Tongue (tissue), 1 donor: ENCODE measurements at regions not wholly inside any gene's neighbourhood (a gene's known extent, or its start where the extent isn't known, plus 50 kb on each side); places are given as distances from the start of the nearest gene placed in this dataset.

Experiments used
- DNase-seq: peaks from one replicate; pipeline ENCODE4 v3.0.0-alpha.2; 2015

GRCh38 chr9:1766042-1766441 is 249.1 kb upstream of the SMARCA2 start:
- DNase-seq = no peak

- no peak for DNase-seq
These were observed 246.6 kb upstream of the SMARCA2 start for GRCh38 chr9:1768561-1768960.

GRCh38 chr9:1771094-1771789 is 243.9 kb upstream of the SMARCA2 start:
- no peak for DNase-seq

GRCh38 chr9:1775230-1775629 is 239.9 kb upstream of the SMARCA2 start:
- DNase-seq = no peak

- DNase-seq = no peak
These were observed 238.5 kb upstream of the SMARCA2 start for GRCh38 chr9:1776668-1777067.

- no peak for DNase-seq
These were observed 224.0 kb upstream of the SMARCA2 start for GRCh38 chr9:1791191-1791590.

GRCh38 chr9:1794547-1795270 is 220.4 kb upstream of the SMARCA2 start:
- no peak for DNase-seq

- DNase-seq = no peak
These were observed 210.8 kb upstream of the SMARCA2 start for GRCh38 chr9:1804128-1804865.

- no peak for DNase-seq
These were observed 185.4 kb upstream of the SMARCA2 start for GRCh38 chr9:1829719-1830118.

GRCh38 chr9:1832960-1833359 is 182.2 kb upstream of the SMARCA2 start:
- DNase-seq = no peak

GRCh38 chr9:1837453-1838084 is 177.6 kb upstream of the SMARCA2 start:
- DNase-seq = peak; percentile 72

- no peak for DNase-seq
These were observed 175.2 kb upstream of the SMARCA2 start for GRCh38 chr9:1839909-1840308.

- no peak for DNase-seq
These were observed 169.7 kb upstream of the SMARCA2 start for GRCh38 chr9:1845425-1845824.

- DNase-seq = no peak
These were observed 159.4 kb upstream of the SMARCA2 start for GRCh38 chr9:1855726-1856125.

GRCh38 chr9:1857808-1858207 is 157.3 kb upstream of the SMARCA2 start:
- no peak for DNase-seq

GRCh38 chr9:1869843-1870242 is 145.3 kb upstream of the SMARCA2 start:
- peak; percentile 38 for DNase-seq

- no peak for DNase-seq
These were observed 144.2 kb upstream of the SMARCA2 start for GRCh38 chr9:1870915-1871314.

- DNase-seq = no peak
These were observed 143.3 kb upstream of the SMARCA2 start for GRCh38 chr9:1871626-1872419.

GRCh38 chr9:1875251-1875851 is 139.8 kb upstream of the SMARCA2 start:
- no peak for DNase-seq

- DNase-seq = no peak
These were observed 139.2 kb upstream of the SMARCA2 start for GRCh38 chr9:1875921-1876448.

- no peak for DNase-seq
These were observed 138.2 kb upstream of the SMARCA2 start for GRCh38 chr9:1876891-1877496.
